GM21381 (cell line): ENCODE measurements at regions not wholly inside any gene's neighbourhood (a gene's known extent, or its start where the extent isn't known, plus 50 kb on each side); places are given as distances from the start of the nearest gene placed in this dataset.

Source experiments
- ATAC-seq: cut with Tn5 transposase; IDR thresholded peaks from one replicate; pipeline ENCODE4 v1.9.1; 2021; ENCODE audit warnings: mild to moderate bottlenecking, moderate library complexity; ENCODE audit not compliant: unreplicated experiment

DNA sequence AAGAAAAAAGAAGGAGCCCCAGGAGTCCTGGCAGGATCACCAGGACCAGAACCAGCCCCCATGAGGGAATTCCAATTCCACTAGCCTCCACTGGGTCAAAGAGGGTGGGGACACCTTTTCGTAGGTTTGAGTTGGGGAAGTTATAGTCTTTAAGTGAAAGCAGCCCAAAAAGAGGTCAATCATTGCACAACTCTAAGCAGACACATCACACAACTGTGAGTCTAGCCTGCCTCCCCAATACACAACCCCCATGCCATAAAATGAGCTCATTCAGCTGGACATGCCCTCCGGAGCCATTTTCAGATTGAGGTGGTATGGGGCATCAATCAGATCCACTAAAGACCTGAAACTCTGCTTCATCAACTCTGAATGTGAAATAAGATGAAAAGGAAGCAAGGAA, 179.9 kb downstream of the NPHP4 start:
- ATAC-seq: no peak

DNA sequence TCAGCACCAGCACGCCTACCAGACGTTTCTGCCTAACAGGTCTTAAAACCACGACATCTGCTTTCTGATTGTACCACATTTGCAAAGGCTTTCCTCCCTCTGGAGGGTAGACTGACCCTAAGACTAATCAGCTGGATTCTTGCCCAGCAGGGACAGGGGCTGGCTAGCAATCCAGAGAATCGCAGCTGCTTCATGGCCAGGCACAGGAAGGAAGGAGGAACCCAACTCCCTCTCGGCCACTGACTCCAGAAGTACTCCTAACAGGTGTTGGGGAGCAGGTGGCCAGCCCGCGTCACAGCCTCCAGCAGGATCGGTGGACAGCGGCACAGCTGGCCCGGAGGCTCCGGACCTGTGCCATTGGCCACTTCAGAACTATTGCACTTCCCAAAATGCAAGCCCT, 180.8 kb downstream of the NPHP4 start:
- no peak for ATAC-seq

DNA sequence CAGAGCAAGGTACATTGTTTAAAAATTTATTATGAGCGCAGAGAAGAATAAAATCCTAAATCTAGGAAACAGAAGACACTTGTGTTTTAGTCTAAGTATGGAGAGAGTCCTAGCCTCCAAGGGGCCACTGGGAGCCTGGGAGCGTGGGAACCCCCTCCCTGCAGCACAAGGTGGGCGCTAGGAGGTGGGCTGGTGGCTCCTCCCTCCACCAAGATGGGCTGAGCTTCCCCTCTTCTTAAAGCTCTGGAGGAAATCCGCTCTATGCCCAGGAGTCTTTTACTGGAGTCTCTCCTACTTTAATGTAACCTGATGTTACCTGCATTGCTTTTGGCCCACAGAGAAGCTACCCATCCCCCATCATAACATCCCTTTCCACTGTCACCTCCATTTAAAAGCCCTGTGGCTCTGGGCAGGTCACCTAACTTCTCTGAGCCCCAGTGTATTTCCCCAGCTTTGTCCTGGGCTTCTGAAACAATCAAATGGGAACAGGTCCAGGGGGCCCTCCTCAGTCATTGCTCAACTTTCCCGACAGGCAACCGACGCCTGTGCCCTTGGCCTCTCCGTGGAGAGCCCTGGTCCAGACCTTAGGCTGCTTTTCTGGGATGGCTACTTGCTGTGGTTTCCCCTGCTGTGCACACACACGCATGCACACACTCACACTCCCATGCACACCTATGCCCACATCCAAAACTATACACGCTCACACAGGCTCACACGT, 181.5 kb downstream of the NPHP4 start:
- ATAC-seq: no peak

DNA sequence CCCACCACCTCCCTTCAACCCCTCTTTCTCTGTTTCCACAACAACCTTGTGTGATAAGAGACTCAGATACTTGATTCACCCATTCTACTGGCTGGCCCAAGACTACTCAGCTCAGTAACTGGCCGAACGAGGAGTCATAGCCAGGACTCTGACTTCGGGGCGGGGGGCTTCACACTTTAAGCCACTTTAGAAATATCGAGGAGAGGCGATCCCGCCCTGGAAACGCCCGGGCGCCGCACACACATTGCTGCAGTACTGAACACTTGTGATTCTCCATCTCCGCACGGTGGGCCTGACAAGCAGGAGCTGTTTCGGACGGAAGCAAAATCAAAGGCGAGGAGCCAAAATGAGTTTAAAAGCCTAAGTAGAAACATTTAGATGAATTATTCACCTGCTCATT, 182.1 kb downstream of the NPHP4 start:
- ATAC-seq: no peak

DNA sequence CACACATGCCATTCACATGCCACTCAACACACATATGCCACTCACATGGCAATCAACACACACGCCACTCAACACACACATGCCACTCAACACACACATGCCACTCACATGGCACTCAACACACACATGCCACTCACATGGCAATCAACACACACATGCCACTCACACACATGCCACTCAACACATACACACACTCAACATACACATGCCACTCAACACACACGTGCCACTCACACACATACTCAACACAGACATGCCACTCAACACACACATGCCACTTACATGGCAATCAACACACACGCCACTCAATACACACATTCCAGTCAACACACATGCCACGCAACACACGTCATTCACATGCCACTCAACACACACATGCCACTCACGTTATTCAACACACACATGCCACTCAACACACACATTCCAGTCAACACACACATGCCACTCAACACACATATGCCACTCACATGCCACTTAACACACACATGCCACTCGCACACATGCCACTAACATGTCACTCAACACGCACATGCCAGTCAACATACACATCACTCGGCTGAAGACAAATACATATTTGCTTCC, 182.9 kb downstream of the NPHP4 start:
- no peak for ATAC-seq

DNA sequence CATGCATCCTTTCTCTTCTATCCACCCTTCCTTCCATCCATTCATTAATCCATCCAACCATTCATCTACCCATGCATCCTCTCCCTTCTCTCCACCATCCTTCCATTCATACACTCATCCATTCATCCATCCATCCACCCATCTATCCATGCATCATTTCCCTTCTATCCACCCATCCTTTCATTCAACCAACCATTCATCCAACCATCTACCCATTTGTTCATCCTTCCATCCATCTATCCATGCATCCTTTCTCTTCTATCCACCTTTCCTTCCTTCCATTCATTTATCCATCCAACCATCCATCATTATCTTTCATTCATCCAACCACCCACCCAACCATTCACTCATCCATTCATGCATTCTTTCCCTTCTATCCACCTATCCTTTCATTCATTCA, 188.4 kb downstream of the NPHP4 start:
- ATAC-seq: no peak

DNA sequence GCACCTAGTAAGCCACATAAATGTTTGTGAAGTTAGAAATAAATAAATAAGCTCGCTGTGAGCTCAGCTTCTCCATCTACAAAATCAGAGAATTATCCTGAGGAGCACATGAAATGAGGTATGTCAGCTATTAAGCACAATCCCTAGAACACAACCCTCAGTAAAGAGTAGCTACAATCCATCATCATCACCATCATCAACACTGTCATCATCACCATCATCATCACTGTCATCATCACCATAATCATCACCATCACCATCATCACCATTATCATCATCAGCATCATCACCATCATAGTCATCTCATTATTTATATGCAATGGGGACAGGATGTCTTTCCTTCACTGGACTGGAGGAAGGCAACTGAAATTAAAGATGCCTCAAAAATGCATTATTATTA, 189.6 kb downstream of the NPHP4 start:
- no peak for ATAC-seq

DNA sequence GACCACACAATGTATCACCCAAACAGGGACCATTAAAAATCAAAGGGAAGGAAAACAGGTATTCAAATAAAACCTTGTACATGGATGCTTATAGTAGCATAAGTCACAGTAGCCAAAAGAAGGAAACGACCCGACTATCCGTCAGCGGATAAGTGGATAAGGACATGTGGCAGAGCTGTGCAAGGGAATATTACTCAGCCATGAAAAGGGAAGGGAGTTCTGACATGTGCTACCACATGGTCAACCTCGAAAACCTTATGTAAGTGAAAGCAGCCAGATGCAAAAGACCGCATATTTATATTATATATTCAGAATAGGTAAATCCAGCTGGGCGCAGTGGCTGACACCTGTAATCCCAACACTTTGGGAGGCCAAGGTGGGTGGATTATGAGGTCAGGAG, 193.3 kb downstream of the NPHP4 start:
- ATAC-seq: no peak

DNA sequence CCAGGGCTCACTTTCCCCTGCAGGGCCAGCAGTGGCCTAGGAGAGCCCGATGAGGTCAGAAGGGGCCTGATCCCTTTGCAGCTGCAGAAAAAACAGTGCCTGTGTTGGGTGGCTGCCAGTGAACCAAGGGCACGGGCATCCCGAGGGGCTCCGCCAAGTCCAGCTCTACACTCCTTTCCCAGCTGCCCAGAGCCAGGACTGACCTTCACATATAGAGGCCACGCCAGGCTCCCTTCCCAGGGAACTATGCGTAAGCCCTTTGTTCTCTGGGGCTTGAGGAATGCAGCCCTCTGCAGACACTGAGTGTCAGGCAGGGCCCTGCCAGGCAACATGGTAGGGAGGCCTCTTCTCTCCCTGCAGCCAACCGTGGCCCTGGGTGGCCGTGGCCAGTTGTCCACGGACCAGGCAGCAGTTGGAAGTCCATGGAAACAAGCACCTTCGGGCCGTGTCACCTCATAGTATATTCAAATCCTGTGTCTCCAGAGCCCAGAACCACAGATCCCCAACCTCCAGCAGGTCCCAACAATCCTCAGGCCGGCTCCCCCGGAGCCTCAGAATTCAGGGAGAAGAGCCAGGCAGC, 194.0 kb downstream of the NPHP4 start:
- no peak for ATAC-seq

DNA sequence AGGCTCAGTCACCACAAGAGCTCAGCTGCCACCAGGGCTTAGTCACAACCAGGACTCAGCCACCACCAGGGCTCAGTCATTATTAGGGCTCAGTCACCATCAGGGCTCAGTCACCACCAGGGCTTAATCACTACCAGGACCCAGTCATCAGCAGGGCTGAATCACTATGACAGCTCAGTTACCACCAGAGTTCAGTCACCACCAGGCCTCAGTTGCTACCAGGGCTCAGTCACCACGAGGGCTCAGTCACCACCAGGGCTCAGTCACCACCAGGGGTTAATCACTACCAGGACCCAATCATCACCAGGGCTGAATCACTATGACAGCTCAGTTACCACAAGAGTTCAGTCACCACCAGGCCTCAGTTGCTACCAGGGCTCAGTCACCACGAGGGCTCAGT, 196.2 kb downstream of the NPHP4 start:
- ATAC-seq: no peak

DNA sequence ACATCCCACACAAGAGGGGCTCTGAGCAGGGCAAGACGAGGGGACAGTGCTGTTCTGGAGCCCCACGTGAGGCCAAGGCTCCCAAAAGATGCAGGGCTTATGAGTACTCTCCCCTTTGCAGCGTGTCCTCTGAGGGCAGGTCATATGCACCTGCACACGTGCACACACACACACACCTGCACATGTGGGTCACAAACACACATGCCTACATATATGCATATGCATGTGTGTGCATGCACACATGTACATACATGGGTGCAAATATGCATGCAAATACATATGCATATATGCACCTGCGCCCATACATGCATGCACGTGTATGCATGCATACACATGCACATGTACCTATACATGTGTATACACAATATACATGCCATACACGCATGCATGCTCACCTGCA, 197.9 kb downstream of the NPHP4 start:
- no peak for ATAC-seq

DNA sequence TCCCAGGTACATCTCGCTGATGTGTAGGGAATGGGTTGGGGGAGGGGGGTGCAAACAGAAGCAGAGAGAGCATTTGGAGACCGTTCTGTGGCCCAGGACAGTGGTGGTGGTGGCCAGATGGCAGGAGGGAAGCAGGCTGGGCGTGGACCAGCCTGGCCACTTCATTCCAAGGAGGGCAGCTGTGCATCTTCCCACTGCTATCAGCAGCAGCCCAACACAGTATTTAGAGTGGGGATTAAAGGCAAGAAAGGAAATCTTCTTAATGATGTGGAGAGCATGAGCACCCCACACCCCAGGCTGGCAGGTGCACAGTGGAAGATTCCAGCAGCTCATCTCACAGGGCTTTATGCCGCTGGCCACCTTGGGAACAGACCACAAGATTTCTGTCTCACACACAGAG, 198.7 kb downstream of the NPHP4 start:
- no peak for ATAC-seq

DNA sequence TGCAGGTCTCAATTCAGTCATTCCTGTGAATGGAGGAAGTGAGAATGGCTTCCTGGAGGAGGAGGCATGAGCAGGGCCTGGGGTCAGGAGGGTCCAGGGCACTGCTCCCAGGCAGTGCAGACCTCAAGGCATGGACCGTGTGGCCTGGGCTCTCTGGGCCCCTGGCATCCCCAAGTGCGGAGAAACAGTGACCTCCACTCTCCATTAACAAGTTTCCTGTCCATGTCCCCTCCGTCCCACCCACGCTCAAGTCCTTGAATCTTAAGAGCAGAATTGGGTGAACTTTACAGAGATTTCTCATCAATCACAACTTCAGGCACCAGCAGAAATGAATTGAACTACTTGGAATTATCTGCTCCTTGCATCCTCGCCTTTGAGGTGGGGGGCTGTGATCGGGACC, 211.1 kb downstream of the NPHP4 start:
- no peak for ATAC-seq

DNA sequence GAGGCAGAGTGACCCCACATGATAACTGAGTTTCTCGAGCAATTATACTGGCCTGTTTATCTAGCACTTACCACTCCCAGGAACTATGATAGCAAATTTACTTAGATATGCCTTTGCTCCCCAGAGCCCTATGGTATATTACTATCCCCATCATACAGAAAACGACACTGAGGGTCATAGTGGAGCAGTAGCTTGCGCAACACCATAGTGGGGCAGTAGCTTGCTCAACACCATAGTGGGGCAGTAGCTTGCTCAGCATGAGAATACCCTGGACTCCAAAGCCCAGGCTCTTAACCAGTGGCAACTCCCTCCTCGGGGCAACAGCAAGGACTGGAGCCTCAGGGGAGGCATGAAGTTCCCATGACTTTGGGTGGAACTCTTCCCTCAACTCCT, 211.9 kb downstream of the NPHP4 start:
- ATAC-seq: no peak

DNA sequence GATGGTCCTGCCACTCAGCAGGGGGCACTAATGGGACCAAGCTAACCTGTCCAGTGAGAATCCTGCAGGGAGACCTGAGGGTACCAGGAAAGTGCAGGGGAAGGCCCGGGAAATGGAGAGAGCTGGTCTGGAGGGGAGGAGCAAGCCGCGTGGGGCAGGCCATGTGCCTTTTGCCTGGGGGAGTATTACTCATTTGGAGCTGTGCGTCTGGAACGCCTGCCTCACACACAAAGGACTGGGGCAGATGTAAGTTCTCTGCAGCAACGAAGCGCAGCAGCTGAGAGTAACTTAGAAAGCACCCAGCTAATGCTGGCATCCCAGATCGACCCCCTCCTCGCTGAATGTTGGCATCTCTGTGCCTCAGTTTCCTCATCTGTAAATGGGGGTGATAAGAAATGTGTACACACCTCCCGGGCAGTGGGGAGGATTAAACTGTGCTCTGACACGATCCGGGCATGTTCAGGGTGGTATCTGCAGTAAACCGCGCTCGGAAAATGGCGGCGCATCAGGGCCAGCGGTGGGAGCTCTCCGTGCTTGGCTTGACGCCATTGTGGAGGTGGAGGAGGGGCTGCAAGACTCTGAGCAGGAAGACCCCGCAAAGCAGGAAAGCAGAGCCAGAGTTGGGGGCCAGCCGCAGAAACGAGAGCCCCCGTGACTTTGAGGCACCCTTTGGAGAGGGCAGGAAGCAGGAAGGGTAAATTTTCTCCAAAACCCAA, 212.5 kb downstream of the NPHP4 start:
- ATAC-seq: no peak

DNA sequence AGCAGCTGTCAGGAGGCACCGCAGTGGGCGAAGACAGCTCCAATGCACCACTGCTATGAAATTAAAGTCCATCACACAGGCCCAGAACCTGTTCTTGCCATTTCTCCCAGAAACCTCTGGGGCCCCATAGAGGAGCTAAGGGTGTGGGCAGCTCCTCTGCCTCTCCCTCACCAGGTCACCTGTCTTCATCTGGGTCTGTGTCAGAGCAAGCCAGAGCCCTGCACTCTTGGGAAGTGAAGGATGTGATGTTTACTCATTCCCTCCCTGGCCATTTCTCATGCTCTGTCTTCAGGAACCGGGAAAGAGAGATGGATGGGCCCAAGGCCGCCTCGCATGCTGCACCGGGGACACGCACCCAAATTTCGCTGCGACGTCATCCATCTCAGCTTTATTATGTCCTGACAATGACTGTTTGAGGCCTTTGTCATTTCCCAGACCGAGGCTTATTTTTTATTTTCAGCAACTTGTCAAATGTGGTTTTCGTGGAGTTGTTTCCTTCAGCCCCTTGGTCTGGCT, 216.1 kb downstream of the NPHP4 start:
- no peak for ATAC-seq

DNA sequence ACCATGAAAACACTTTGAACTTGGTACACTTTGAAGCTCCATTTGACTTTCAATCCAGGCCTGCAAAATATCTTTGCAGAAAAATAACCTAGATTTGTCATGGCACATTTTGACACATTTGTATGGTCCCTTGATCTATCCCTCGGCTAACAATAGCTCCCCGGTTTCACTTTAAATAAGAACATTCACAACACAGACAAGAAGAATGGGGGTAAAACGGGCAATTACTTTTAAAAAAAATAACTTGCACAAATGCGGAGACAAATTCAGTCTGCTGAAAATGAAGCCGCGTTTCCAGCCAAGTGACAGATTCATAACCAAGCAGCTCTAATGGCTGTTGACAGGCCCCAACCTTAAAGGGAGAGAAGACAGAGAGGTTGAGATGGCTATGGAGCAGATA, 218.2 kb downstream of the NPHP4 start:
- no peak for ATAC-seq

DNA sequence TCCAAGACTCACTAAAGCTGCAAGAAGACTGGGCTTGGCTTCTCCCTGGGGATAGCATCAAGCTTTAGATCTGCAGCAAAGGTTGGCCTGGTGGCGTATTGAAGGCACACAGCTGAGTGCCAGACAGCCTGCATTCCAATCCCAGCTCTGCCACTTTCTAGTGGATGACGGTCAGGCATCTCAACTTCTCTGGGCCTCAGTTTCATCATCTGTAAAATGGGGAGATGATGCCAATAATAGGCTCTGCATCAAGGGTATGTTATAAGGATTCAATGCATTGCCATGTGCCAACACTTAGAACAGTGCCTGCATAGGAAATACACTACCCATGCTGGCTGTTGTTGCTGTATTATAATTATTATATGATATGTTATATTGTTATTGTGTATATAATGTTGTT, 220.4 kb downstream of the NPHP4 start:
- ATAC-seq: no peak

DNA sequence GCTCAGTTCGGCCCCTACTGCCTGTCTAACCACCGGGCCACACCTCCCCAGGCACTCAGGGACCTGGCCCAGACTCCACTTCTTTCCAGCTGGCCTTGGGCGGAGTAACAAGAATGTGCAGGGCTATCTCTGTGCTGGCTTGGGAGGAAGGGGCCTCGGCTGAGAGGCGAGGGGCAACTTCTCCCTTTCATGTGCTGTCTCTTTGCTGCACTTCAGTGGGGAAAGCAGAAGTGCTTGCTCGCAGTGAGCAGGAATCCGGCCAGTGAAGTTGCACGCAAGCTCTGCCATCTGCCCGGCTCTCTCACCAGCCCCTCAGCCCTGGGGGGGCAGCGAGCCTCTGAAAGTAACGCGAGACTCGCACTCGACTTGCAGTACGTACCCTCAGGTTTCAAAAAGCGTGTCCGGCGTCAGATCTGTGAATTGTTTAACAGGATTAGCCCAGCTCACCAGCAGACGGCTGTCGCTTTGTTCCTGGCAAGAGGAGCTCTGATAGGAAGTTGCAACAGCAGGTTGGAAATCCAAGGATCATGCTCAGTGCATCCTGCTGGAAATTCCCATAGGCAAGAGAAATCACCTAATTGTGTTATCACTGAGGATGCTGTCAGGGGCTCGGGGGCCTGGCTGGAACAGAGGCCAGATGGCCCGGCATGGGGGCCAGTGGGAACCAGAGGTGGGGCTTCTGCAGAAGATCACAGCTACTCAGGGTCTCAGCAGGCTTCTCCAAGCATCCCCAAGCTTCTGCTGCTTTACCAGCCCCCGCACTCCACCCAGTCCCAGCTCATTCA, 221.1 kb downstream of the NPHP4 start:
- ATAC-seq: no peak

DNA sequence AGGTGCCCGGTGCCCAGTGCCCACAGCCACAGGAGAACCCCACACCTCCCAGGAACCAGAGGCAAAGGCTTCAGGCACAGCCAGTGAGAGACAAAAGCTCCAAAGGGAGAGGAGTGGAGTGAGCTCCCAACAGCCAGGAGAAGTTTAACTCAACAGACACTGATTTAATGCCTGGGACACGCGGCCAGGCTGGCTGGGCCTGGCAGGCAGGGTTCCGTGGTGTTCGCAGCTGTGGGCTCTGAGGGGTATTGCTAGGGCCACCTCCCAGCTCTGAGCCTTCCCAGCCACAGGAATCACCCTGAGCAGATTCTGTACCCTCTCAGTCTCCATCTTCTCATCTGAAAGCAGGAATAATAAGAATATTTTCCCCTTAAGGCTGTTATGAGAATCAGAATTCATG, 222.5 kb downstream of the NPHP4 start:
- ATAC-seq: no peak

DNA sequence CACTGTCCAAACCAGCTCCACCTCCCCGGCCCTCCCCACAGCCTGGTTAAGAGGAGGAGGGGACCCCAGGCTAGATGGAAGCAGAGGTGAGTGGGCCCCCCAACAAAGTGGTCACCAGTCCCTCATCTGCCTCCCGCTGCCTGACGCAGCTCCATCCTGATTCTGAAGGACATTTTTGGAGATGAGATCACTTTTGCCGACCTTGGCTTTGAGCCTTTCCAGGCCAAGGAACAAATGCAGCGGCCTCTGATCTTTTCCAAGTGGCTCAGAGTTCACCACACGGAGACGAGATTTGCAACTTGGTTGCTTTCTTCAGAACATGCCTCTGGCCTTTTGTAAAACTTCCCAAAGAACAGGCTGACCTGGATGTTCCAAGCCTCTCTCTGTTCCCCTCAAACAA, 223.1 kb downstream of the NPHP4 start:
- ATAC-seq: no peak
